GM12878 (cell line): ENCODE measurements at regions not wholly inside any gene's neighbourhood (a gene's known extent, or its start where the extent isn't known, plus 50 kb on each side); places are given as distances from the start of the nearest gene placed in this dataset.

ENCODE experiments used
- BACH1 ChIP-seq: fragments of 450-650 bp; IDR thresholded peaks from 2 replicates; pipeline ENCODE4 v1.6.1; 2017; ENCODE audit warnings: mild to moderate bottlenecking, borderline replicate concordance
- CBFB ChIP-seq: IDR thresholded peaks from 2 replicates; pipeline ENCODE4 v1.6.1; 2016; ENCODE audit warnings: antibody characterized with exemption, low read depth
- CBX5 ChIP-seq: sonication (generic); IDR thresholded peaks from 2 replicates; pipeline ENCODE4 v1.6.1; 2016; ENCODE audit warnings: low read depth, moderate library complexity, mild to moderate bottlenecking, inconsistent platforms
- CTCF ChIP-seq, 3 experiments: IDR thresholded peaks in 2 of 3; conservative IDR thresholded peaks in 1 of 3; 2 replicates each; pipeline ENCODE4 v1.5.1; 2011; ENCODE audit warnings: low read depth in 3 of 3, low read length in 3 of 3, mild to moderate bottlenecking in 3 of 3, control low read depth in 2 of 3, moderate library complexity in 2 of 3, inconsistent platforms in 1 of 3, mixed read lengths in 1 of 3; ENCODE audit not compliant: control insufficient read depth in 2 of 3, insufficient read depth in 1 of 3; ENCODE audit errors: extremely low read depth in 1 of 3
- JUND ChIP-seq: IDR thresholded peaks from 2 replicates; pipeline ENCODE4 v1.6.1; 2012; ENCODE audit warnings: low read depth, mild to moderate bottlenecking, low read length, improper control_type of control experiment, moderate library complexity
- RELA ChIP-seq: fragments of 450-650 bp; IDR thresholded peaks from 2 replicates; pipeline ENCODE4 v1.8.0; 2014; ENCODE audit warnings: borderline replicate concordance; ENCODE audit not compliant: partially characterized antibody
- REST ChIP-seq: IDR thresholded peaks from 2 replicates; pipeline ENCODE4 v1.6.1; 2012; ENCODE audit warnings: mild to moderate bottlenecking, low read depth, low read length
- ZNF217 ChIP-seq: fragments of 450-650 bp; IDR thresholded peaks from 2 replicates; pipeline ENCODE4 v1.6.1; 2017; ENCODE audit warnings: antibody characterized with exemption, mild to moderate bottlenecking
- ZZZ3 ChIP-seq: IDR thresholded peaks from 2 replicates; pipeline ENCODE4 v1.6.1; 2011; ENCODE audit warnings: low read depth; ENCODE audit not compliant: control insufficient read depth, insufficient read length

GRCh38 chr10:109259293-109259692 is 664.0 kb downstream of the XPNPEP1 start (continued):
- TF ChIP-seq CTCF (IDR thresholded peaks at IDR 0.05 in 2 of 3, conservative IDR thresholded peaks at IDR 0.05 in 1 of 3; ENCODE audit: control insufficient read depth in 2 of 3, extremely low read depth in 1 of 3, insufficient read depth in 1 of 3, low read depth in 3 of 3, low read length in 3 of 3) (no peak), ZNF217 (no peak), JUND (no peak), RELA (no peak), REST (no peak), ZZZ3 (no peak), CBFB (no peak), CBX5 (no peak), BACH1 (no peak)
